ENCODE measurements at regions not wholly inside any gene's neighbourhood (a gene's known extent, or its start where the extent isn't known, plus 50 kb on each side); places are given as distances from the start of the nearest gene placed in this dataset.
"Not testable (repeated sequence)": the region's sequence is repeated elsewhere in the genome, so short reads cannot be mapped to it uniquely, and the experiment has no call there.

GRCh38 chr3:177359593-177360357, 162.5 kb upstream of the TBL1XR1 start:
- DNase-seq = peak; percentile 99

GRCh38 chr3:177361081-177361938, 164.0 kb upstream of the TBL1XR1 start:
- no peak for DNase-seq

- DNase-seq = peak; percentile 23
Measured at GRCh38 chr3:177362626-177363025, 165.3 kb upstream of the TBL1XR1 start.

GRCh38 chr3:177364236-177364635, 167.0 kb upstream of the TBL1XR1 start:
- no peak for DNase-seq

- DNase-seq = not testable (repeated sequence)
Measured at GRCh38 chr3:177365294-177365693, 168.0 kb upstream of the TBL1XR1 start.

GRCh38 chr3:177367788-177368187, 170.5 kb upstream of the TBL1XR1 start:
- peak; percentile 6 for DNase-seq

GRCh38 chr3:177370246-177370822, 173.1 kb upstream of the TBL1XR1 start:
- DNase-seq = no peak

- DNase-seq = no peak
Measured at GRCh38 chr3:177371146-177371545, 173.9 kb upstream of the TBL1XR1 start.

GRCh38 chr3:177371888-177372287, 174.6 kb upstream of the TBL1XR1 start:
- DNase-seq = peak; percentile 43

- DNase-seq = no peak
Measured at GRCh38 chr3:177374323-177374722, 177.0 kb upstream of the TBL1XR1 start.

- DNase-seq = no peak
Measured at GRCh38 chr3:177375316-177375715, 178.0 kb upstream of the TBL1XR1 start.

- no peak for DNase-seq
Measured at GRCh38 chr3:177377166-177377565, 179.9 kb upstream of the TBL1XR1 start.

- DNase-seq = no peak
Measured at GRCh38 chr3:177378168-177378567, 180.9 kb upstream of the TBL1XR1 start.

- DNase-seq = peak; percentile 12
Measured at GRCh38 chr3:177379045-177379444, 181.8 kb upstream of the TBL1XR1 start.

GRCh38 chr3:177381070-177381469, 183.8 kb upstream of the TBL1XR1 start:
- DNase-seq = no peak

- no peak for DNase-seq
Measured at GRCh38 chr3:177382944-177383343, 185.7 kb upstream of the TBL1XR1 start.

GRCh38 chr3:177385186-177385585, 187.9 kb upstream of the TBL1XR1 start:
- DNase-seq = no peak

- DNase-seq = peak; percentile 2
Measured at GRCh38 chr3:177385831-177386301, 188.6 kb upstream of the TBL1XR1 start.

- no peak for DNase-seq
Measured at GRCh38 chr3:177388209-177388608, 190.9 kb upstream of the TBL1XR1 start.

- peak; percentile 8 for DNase-seq
Measured at GRCh38 chr3:177394231-177395024, 197.1 kb upstream of the TBL1XR1 start.

- no peak for DNase-seq
Measured at GRCh38 chr3:177396733-177397132, 199.5 kb upstream of the TBL1XR1 start.

- DNase-seq = peak; percentile 29
Measured at GRCh38 chr3:177401375-177401774, 204.1 kb upstream of the TBL1XR1 start.

- DNase-seq = no peak
Measured at GRCh38 chr3:177402533-177402932, 205.3 kb upstream of the TBL1XR1 start.

All from DMS53 (cell line).